Epithelial cell of esophagus (primary cell): ENCODE measurements at regions not wholly inside any gene's neighbourhood (a gene's known extent, or its start where the extent isn't known, plus 50 kb on each side); places are given as distances from the start of the nearest gene placed in this dataset.
"Not testable (repeated sequence)": the region's sequence is repeated elsewhere in the genome, so short reads cannot be mapped to it uniquely, and the experiment has no call there.

Experiments used
- DNase-seq: peaks from one replicate; pipeline ENCODE4 v3.0.0; 2010; ENCODE audit warnings: low read depth
- H3K4me3 ChIP-seq: 2 replicates; pipeline ENCODE4 v1.5.1; 2011; ENCODE audit warnings: mild to moderate bottlenecking, low read length, control low read depth

DNA sequence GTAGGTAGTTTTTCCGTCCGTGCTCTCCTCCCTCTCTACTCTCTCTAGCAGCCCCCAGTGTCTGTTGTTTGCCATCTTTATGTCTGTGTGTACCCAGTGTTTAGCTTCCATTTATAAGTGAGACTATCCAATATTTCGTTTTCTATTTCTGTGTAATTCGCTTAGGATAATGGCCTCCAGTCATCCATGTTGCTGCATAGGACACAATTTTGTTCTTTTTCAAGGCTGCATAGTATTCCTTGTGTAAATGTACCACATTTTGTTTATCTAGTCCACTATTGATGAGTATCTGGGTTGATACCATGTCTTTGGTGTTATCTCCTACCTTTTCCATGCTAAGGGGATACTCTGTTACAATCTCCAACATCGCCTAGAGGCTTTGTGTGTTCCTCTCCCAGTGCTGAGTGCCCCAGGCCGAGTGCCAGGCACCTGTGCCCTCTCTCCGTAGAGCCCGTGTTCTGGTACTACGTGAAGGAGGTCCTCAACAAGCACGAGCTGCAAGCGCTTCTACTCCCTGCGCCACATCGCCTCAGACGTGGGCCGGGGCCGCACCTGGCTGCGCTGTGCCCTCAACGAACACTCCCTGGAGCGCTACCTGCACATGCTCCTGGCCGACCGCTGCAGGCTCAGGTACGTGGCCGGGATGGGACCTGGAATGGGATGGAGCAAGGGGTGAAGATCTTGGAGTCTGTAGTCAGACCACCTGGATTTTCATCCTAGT is 51.0 kb downstream of the NPIPB11 start:
- not testable (repeated sequence) for DNase-seq

GRCh38 chr16:29354449-29354848 is 52.1 kb downstream of the NPIPB11 start:
- not testable (repeated sequence) for H3K4me3 ChIP-seq, DNase-seq

More for the DNA sequence above, 51.0 kb downstream of the NPIPB11 start:
- not testable (repeated sequence) for H3K4me3 ChIP-seq

DNA sequence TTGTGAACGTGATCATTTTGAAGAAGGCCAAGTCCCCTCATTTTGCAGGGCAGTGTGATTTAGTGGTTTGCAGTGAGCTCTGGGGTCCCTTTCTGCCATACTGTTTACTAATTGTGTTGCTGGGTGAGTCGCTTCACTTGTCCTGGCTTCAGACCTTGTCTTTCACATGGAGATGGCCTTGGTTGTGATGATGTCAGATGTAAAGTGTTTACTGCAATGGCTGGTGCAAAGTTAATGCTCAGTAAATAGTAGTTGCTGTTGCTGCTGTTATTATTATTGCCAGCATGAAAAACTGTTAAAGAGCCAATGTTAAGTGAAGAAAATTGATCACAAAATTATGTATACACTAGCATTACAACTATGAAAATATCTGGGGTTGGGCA is 53.9 kb downstream of the NPIPB11 start:
- not testable (repeated sequence) for H3K4me3 ChIP-seq, DNase-seq

DNA sequence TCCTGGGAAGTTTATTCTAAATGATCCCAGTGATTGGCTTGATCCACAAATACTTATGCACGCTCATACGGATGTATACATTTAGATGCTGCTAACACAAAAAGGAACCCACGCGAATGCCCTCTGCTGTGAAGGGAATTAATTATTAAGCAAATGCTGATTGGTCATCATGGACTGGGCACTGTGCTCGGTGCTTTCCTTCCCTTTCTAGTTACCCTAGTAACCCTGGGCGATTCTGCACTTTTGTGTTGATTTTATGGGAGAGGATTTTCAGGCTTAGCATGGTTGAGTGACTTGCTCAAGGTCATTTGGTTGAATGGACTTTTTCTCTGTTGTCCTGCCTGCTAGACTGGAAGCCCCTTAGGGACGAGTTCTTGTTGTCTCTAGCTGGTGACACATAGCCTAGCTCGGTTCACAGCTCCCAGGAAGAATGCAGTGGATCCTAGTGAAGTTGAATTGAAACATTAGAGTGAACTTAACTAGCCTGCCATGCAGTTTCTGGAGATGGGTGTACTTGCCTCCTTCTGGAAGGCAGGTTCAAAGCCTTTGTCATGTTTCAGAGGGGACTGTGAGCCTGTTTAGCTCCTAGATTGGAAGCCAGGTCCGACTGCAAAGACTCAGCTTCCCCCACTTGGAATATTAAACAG is 54.4 kb downstream of the NPIPB11 start:
- DNase-seq, H3K4me3 ChIP-seq: not testable (repeated sequence)

DNA sequence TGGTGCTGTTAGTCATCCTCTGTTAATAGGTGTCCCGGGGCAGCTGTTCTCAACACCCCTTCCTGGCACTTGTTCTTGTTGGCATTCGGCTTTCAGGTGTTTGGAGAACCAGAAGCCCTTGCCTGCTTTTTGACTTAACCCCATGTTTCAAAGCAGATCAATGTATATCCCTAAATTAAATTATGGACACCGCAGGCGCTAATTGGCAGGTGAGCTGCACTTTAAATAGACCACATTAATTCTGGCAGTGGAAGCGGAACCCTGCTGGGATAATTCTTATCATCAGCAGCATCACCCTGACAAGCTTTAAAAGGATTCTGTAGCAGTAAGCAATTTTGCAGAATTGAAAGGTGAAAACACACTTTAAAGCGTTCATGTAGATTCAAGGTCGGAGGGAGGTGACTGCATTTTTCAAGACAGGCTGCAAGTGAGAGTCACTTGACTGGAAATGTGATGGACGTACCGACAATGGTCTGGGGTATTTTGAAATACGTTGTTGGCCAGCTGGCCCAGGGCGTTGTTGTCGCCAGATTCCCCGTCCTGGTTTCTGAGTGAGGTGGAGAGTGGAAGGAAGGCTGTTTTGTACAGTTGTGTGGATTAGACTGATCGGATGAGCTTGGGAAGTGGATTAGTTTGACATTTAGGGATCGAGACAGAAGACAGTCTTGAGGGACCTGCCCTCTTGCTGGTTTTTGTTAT is 55.1 kb downstream of the NPIPB11 start:
- DNase-seq: not testable (repeated sequence)

DNA sequence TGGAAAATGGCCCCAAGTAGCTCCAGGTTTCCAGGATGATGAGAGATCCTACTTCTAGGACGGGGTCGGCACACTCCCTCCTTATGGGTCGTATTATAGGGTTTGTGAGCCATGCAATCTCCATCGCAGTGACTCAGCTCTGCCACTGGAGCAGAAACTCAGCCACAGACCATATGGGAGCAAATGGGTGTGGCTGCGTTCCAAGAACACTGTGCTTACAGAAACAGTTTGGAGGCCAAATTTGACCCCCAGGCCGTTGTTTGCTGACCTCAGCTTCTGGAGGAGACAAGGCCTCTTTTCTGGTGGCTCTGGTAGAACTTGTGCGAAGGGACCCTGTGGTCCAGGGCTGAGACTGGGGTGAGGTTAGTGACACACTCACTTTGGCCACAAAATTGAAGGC is 56.5 kb downstream of the NPIPB11 start:
- not testable (repeated sequence) for H3K4me3 ChIP-seq
- DNase-seq: peak; percentile 48

More for the DNA sequence above, 55.1 kb downstream of the NPIPB11 start:
- H3K4me3 ChIP-seq: not testable (repeated sequence)

DNA sequence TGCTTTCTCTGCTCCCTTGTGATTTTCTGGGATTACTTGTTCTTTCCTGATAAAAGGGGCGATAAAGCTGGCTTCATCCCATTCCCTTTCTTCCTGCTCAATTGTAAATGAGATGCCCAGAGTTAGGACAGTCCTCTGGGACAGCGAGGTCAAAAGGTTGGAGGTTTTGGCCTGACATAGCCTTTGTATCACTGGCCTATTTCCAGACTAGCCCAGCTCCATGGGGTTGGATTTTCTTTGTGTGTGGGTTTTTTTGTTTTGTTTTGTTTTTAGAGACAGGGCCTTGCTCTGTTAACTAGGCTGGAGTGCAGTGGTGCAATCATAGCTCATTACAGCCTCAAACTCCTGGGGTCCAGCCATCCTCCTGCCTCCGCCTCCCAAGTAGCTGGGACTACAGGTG is 57.8 kb downstream of the NPIPB11 start:
- not testable (repeated sequence) for DNase-seq, H3K4me3 ChIP-seq

DNA sequence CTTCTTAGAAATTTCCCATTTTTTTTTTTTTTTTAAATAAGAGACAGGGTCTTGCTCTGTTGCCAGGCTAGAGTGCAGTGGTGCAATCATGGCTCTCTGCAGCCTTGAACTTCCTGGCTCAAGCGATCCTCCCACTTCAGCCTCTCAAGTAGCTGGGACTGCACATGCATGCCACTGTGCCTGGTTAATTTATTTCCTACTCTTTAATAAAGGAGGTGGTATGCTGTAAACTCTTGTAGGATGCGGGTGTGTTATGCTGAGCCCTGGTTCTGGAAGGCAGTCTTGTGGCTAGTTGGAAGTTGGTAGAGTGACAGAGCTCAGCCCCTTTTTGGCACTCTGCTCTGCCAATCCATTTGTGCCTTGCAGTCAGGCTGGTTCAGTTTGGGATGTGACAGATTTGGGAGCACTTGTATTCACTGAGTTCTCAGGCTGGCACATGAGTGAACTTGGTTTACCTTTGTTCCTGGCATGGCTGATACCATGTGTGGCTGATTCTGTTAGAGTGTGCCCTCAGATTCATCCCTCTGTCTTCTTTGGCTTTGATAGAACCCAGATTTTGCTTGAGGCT is 58.3 kb downstream of the NPIPB11 start:
- H3K4me3 ChIP-seq, DNase-seq: not testable (repeated sequence)

GRCh38 chr16:29346796-29347580 is 59.5 kb downstream of the NPIPB11 start:
- DNase-seq, H3K4me3 ChIP-seq: not testable (repeated sequence)

DNA sequence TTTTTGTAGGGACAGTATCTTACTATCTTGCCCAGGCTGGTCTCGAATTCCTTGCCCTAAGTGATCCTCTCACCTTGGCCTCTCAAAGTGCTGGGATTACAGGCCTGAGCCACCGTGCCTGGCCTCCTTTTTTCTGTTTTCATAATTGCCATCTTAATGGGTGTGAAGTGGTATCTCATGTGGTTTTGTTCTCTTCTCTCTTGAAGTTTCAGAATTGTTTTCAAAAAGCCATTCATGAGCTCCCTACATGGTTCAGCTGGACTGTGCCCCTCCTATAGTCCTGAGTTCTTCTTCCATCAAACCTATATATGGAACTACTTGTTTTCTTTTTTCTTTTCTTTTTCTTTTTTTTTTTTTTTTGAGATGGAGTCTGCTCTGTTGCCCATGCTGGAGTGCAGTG is 60.3 kb downstream of the NPIPB11 start:
- DNase-seq, H3K4me3 ChIP-seq: not testable (repeated sequence)

GRCh38 chr16:29342937-29343336 is 63.6 kb downstream of the NPIPB11 start:
- not testable (repeated sequence) for DNase-seq, H3K4me3 ChIP-seq

DNA sequence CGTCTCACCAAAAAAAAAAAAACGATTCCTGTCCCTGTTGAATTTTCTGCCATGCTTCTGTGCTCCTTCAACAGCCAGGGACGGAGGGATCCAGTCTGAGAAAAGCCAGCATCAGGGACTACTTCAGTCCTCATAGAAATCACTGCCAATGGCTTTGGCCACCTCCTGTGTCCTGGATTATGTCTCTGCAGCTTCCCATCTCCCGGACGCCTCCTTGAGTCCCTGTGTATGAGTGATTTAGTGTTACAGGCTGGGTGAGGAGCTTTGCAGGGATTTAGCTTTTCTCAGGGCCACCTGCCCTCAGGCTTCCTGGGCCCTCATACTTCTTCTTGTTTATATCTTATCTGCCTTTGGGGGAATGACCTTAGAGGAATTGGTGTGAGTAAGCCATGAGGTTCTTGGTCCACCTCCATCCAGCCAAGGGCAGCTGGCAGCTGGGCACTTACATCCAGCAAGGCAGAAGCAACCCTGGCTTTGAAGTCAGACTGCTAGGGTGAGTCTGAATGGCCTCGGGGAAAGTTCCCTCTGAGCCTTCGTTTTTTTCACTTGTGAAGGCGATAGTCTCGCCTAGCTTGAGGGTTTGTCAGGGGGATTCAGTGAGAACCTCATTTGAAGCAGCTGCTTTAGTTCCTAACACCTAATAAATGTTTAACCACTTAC is 65.6 kb downstream of the NPIPB11 start:
- not testable (repeated sequence) for H3K4me3 ChIP-seq, DNase-seq

DNA sequence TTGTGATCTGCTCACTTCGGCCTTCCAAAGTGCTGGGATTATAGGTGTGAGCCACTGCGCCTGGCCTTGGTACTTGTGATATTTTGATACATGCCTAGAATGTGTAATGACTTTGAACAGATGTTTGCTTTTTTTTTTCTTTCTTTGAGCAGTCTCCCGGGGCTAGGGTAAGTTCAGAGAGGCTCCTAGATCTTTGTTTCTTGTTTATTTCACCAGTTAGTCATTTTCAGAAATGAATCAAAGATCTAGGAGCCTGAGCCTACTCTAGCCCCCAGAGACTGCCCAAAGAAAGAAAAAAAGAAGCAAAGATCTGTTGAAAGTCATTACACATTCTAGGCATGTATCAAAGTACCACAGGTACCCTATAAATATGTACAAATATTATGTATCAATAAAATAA is 66.3 kb downstream of the NPIPB11 start:
- not testable (repeated sequence) for DNase-seq, H3K4me3 ChIP-seq

- not testable (repeated sequence) for H3K4me3 ChIP-seq, DNase-seq
Observed at GRCh38 chr16:29338821-29339700, 67.5 kb downstream of the NPIPB11 start.

DNA sequence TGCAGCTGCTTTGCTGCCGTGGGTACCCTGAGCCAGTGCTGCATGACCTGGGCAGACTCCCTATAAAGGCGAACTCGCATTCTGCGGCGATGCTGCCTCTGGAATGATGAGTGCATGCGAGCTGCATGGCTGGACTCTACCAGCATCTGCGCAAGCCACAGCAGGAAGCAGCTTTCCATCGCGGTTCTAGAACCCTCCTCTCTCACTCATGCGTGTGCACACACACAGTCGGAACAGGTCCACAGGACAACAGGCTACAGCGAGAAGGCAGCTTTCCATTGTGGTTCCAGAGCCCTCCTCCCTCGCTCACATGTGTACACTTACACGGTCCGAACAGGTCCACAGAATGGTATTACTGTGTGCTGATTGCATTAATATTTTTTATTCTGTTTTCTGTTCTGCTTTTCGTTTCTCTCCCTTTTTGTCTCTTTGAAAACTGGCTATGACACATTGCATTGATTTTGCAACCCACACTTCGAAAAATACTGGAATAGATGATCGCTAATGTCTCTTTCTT is 69.1 kb downstream of the NPIPB11 start:
- not testable (repeated sequence) for H3K4me3 ChIP-seq, DNase-seq

DNA sequence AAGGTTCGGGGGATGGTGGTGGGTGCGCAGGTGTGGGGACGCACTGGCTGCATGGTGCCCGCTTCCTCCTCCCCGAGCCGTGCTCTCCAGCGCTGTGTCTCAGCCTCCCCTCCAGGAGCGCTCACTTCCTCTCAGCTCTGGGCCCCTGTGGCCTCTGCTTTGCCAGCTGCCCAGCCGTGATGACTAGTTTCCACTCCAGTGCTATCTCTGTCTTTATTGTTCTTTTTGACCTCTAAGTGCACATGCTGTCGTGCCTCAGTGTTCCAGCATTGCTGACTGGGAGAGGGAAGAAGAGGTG is 71.0 kb downstream of the NPIPB11 start:
- H3K4me3 ChIP-seq, DNase-seq: not testable (repeated sequence)

- DNase-seq: not testable (repeated sequence)
Observed at GRCh38 chr16:29334776-29335548, 71.5 kb downstream of the NPIPB11 start.

More at GRCh38 chr16:29334776-29335548, 71.5 kb downstream of the NPIPB11 start:
- not testable (repeated sequence) for H3K4me3 ChIP-seq
